Spleen (tissue), 7 donors: ENCODE measurements at regions not wholly inside any gene's neighbourhood (a gene's known extent, or its start where the extent isn't known, plus 50 kb on each side); places are given as distances from the start of the nearest gene placed in this dataset.

Experiments used
- POLR2AphosphoS5 ChIP-seq, 3 donors: sonication (generic); formaldehyde crosslinking; IDR thresholded peaks; one replicate each; pipeline ENCODE4 v1.5.1; 2017; ENCODE audit warnings: antibody characterized with exemption in 3 of 3
- TF ChIP-seq, protein P1 (sequence below), 11 experiments: fragments of 200-600 bp in 7 of 11; fragments of 450-650 bp in 4 of 11; sonication (generic) in 4 of 11; IDR thresholded peaks in 8 of 11; conservative IDR thresholded peaks in 3 of 11; 1 replicate in 7 of 11; 2 replicates in 4 of 11; pipeline versions ENCODE4 v1.4.0 to v1.8.0; 2016 to 2021; ENCODE audit warnings: antibody characterized with exemption in 11 of 11, inconsistent platforms in 4 of 11, mild to moderate bottlenecking in 1 of 11
- donor health status: DM: no; HTN: no; CAD: no; lungs with moderate emphysema.
- donor health status: DM: no; HTN: no; CAD: no.
- donor health status: DM: no; HTN: no; CAD: no.

DNA sequence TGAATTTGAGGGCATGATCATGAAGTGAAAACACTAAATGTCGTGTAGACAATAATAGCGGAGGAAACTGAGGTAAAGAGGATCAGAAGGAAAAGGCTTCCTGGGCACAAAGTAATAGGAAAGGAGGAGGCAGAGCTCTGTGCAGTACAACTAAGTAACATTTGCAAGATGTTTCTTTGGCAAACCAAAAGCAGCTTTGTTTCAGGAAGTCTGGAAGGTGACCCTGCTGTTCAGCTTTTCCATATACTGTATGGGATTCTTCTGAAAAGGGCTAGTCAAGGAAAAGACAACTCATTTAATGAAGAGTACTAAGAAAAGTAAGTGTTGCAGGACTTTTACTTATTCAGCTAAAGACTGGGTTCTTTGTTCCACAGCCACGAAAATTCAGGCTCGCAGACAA lies 463.1 kb downstream of the PCDH7 start:
- TF ChIP-seq, protein P1, sequence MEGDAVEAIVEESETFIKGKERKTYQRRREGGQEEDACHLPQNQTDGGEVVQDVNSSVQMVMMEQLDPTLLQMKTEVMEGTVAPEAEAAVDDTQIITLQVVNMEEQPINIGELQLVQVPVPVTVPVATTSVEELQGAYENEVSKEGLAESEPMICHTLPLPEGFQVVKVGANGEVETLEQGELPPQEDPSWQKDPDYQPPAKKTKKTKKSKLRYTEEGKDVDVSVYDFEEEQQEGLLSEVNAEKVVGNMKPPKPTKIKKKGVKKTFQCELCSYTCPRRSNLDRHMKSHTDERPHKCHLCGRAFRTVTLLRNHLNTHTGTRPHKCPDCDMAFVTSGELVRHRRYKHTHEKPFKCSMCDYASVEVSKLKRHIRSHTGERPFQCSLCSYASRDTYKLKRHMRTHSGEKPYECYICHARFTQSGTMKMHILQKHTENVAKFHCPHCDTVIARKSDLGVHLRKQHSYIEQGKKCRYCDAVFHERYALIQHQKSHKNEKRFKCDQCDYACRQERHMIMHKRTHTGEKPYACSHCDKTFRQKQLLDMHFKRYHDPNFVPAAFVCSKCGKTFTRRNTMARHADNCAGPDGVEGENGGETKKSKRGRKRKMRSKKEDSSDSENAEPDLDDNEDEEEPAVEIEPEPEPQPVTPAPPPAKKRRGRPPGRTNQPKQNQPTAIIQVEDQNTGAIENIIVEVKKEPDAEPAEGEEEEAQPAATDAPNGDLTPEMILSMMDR (IDR thresholded peaks at IDR 0.05 in 8 of 11, conservative IDR thresholded peaks at IDR 0.05 in 3 of 11), result no peak
- TF ChIP-seq POLR2AphosphoS5 (IDR thresholded peaks at IDR 0.05), result no peak
